ENCODE measurements at regions not wholly inside any gene's neighbourhood (a gene's known extent, or its start where the extent isn't known, plus 50 kb on each side); places are given as distances from the start of the nearest gene placed in this dataset.

DNA sequence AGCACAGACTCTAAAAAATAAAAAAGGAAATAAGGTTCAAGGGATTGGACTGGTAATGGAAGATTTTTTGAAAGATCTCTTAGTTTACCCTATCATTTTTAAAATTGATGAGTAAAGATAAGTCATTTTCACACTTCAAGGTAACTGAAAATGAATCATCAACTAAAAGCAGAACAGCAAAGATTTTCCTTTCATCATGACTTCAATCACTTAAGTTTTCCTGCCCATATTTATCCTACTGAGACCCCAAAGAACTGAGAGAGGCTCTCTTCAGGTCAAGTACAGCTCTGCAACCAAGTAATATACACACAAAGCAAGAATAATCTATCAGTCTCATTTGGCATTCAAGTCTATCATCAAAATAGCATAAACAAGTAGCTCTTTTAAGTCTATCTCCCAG, 540.7 kb downstream of the METTL4 start:
- H3K9me3 ChIP-seq (ENCODE audit: control insufficient read depth, low read length), result no peaks in the 10 kb centered on the region
- no peaks in the 10 kb centered on the region for H3K27me3 ChIP-seq (ENCODE audit: control insufficient read depth, insufficient read depth, low read length)
- H3K4me3 ChIP-seq (ENCODE audit: low read length), result no peak overlapping the region
- H3K36me3 ChIP-seq (ENCODE audit: control insufficient read depth, insufficient read depth, low read length), result no peaks in the 10 kb centered on the region
- no peak overlapping the region for H3K9ac ChIP-seq (ENCODE audit: low read length)
- H3K4me1 ChIP-seq (ENCODE audit: control insufficient read depth, insufficient read depth, low read length), result no peaks in the 10 kb centered on the region

DNA sequence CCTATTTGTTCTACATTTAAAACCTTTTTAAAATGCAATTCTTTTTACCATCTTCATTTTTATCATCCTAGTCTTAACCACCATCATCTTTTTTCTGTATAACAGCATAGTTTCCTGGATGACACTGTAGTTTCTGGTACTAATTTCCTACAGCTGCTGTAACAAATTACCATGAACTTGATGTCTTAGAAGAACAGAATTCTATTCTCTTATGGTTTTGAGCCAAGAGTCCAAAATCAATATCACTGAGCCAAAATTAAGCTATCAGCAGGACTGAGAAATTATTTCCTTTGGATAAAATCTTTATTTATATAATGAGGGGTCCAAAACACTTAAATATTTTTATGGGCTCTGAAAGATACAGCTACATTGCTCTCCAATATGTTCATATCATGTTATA, 539.3 kb downstream of the METTL4 start:
- Histone ChIP-seq H3K36me3 (ENCODE audit: control insufficient read depth, insufficient read depth, low read length) (no peaks in the 10 kb centered on the region), H3K9ac (ENCODE audit: low read length) (no peak overlapping the region), H3K4me3 (ENCODE audit: low read length) (no peak overlapping the region), H3K9me3 (ENCODE audit: control insufficient read depth, low read length) (no peaks in the 10 kb centered on the region), H3K27me3 (ENCODE audit: control insufficient read depth, insufficient read depth, low read length) (no peaks in the 10 kb centered on the region), H3K4me1 (ENCODE audit: control insufficient read depth, insufficient read depth, low read length) (no peaks in the 10 kb centered on the region)

DNA sequence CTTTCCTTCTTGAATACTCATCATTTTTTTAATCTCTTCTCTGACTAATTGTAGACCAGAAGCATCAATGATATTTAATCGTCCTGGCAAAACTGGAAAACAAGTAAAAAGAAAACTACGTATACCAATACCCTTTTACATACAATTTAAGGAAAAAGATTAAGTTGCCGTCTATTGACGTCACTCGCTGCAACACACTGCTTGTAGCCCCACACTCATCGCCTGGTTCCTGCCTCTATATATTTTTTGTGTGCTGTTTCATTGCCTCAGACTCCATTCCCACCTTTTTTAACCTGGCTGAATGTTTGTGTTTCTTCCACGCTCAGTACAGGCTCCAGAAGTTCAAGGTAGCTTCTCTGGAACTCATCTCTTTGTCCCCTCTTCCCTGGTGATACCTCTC, 536.2 kb downstream of the METTL4 start:
- Histone ChIP-seq H3K9ac (ENCODE audit: low read length) (no peak overlapping the region), H3K4me3 (ENCODE audit: low read length) (no peak overlapping the region), H3K9me3 (ENCODE audit: control insufficient read depth, low read length) (no peaks in the 10 kb centered on the region), H3K4me1 (ENCODE audit: control insufficient read depth, insufficient read depth, low read length) (no peaks in the 10 kb centered on the region), H3K36me3 (ENCODE audit: control insufficient read depth, insufficient read depth, low read length) (no peaks in the 10 kb centered on the region), H3K27me3 (ENCODE audit: control insufficient read depth, insufficient read depth, low read length) (no peaks in the 10 kb centered on the region)

DNA sequence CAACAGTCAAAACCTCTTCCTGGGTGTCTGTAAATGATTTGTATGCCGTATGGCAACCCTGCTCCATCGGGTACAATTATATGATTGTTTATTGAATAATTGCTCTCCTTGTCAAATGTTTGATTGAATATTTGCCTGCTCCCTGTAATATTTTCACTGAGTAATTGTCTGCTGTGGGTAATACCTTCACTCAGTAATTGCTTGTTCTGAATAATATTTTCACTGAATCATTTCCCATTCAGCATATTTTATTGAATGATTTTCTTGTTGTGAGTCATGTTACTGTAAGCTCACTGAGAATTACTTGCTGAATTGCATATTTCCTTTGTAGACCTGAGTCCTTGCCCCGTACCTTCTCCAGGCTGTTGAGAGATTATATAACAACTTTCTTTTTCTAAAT, 535.2 kb downstream of the METTL4 start:
- Histone ChIP-seq H3K9me3 (ENCODE audit: control insufficient read depth, low read length) (no peaks in the 10 kb centered on the region), H3K4me3 (ENCODE audit: low read length) (no peak overlapping the region), H3K4me1 (ENCODE audit: control insufficient read depth, insufficient read depth, low read length) (no peaks in the 10 kb centered on the region), H3K36me3 (ENCODE audit: control insufficient read depth, insufficient read depth, low read length) (no peaks in the 10 kb centered on the region), H3K27me3 (ENCODE audit: control insufficient read depth, insufficient read depth, low read length) (no peaks in the 10 kb centered on the region), H3K9ac (ENCODE audit: low read length) (no peak overlapping the region)

DNA sequence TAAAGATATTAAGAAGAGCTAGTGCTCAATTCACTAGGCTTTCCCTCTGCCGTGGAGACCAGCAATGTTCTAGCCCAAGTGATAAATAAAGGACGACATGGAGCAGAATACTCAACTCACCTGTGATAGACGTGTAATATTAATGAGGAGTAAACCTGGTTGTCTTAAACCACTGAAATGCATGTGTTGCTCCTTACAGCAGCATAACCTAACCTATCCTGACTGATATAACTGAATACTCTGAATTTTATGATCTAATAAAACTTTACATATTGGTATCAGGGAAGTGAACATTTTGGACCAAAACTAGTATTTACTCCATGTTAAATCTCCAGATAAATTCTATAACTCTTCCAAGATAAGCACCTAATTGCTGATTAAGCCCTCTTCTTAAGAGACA, 531.0 kb downstream of the METTL4 start:
- H3K4me3 ChIP-seq (ENCODE audit: low read length), result no peak overlapping the region
- no peak overlapping the region for H3K9ac ChIP-seq (ENCODE audit: low read length)
- no peaks in the 10 kb centered on the region for H3K27me3 ChIP-seq (ENCODE audit: control insufficient read depth, insufficient read depth, low read length)
- H3K36me3 ChIP-seq (ENCODE audit: control insufficient read depth, insufficient read depth, low read length), result no peaks in the 10 kb centered on the region
- H3K9me3 ChIP-seq (ENCODE audit: control insufficient read depth, low read length), result no peaks in the 10 kb centered on the region
- no peaks in the 10 kb centered on the region for H3K4me1 ChIP-seq (ENCODE audit: control insufficient read depth, insufficient read depth, low read length)

DNA sequence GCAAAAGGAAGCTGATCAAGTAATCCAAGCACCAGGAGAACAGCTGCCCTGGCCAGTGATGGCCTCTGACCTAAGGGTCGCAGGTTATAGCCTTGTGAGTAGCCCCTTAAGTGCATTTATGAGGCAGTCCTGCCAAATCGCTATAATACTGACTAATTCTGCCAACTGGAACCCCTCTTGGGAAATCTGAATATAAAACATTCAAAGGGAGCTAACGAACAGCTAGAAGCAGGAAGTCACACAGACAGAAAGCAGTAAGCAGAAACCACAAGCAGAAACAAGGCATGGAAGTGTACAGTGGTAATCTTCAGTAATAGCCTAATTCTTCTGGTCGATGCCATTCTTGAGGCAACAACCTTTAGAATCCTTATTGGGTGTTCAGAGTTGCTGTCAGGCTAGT, 521.3 kb downstream of the METTL4 start:
- Histone ChIP-seq H3K36me3 (ENCODE audit: control insufficient read depth, insufficient read depth, low read length) (no peaks in the 10 kb centered on the region), H3K27me3 (ENCODE audit: control insufficient read depth, insufficient read depth, low read length) (no peaks in the 10 kb centered on the region), H3K4me1 (ENCODE audit: control insufficient read depth, insufficient read depth, low read length) (no peaks in the 10 kb centered on the region), H3K9me3 (ENCODE audit: control insufficient read depth, low read length) (no peaks in the 10 kb centered on the region), H3K9ac (ENCODE audit: low read length) (no peak overlapping the region), H3K4me3 (ENCODE audit: low read length) (no peak overlapping the region)

DNA sequence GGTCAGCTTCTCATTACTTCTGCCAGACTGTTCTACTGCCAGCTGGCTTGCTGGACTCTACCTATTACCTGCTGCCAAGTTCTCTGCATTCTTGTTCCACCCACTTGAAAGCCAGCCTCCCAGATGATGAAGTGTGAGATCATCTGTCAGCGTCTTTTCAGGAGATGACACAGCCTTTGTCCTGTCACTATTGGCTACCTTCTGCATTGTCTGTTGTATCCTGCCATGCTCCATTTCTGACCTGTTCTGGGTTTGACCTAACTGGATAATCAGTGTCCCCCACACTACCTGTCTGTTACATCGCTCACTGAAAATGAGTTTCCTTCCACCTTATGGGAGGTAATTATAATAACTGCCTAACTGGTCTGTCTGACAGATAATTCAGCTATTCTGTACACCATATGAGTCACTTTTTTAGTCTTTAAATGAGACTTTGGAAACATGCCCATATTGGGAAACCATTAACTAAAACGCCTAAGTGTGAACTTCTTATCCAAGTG, 520.6 kb downstream of the METTL4 start:
- Histone ChIP-seq H3K9ac (ENCODE audit: low read length) (no peak overlapping the region), H3K9me3 (ENCODE audit: control insufficient read depth, low read length) (no peaks in the 10 kb centered on the region), H3K4me3 (ENCODE audit: low read length) (no peak overlapping the region)

DNA sequence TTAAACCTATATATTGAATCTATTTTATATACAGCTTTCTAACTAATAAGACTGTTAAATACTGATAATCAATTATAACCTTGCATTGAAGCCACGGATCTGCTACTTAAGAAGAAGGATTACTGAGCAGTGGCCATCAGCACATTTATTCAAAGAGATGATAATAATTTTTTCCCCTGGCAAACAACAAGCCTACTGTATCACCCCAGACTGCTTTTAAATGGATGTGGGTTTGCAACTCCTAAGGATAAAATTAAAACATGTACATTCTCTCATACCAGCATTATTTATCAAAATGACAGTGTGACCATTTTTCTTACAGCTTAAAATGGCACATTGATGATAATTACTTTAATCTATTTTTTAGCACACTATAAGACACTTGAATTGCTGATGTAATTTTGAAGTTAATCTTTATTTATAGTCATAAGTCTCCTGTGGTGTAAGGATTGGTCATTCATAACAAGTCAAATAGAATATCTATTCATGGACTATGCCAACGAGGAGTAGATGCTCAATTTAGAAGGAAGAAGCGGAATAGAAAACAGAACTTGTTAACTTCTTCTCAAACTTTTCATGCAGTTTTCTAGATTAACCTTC, 517.7 kb downstream of the METTL4 start:
- H3K36me3 ChIP-seq (ENCODE audit: control insufficient read depth, insufficient read depth, low read length), result no peaks in the 10 kb centered on the region
- no peak overlapping the region for H3K4me3 ChIP-seq (ENCODE audit: low read length)
- no peaks in the 10 kb centered on the region for H3K9me3 ChIP-seq (ENCODE audit: control insufficient read depth, low read length)
- no peaks in the 10 kb centered on the region for H3K4me1 ChIP-seq (ENCODE audit: control insufficient read depth, insufficient read depth, low read length)
- H3K9ac ChIP-seq (ENCODE audit: low read length), result no peak overlapping the region
- no peaks in the 10 kb centered on the region for H3K27me3 ChIP-seq (ENCODE audit: control insufficient read depth, insufficient read depth, low read length)

More for the DNA sequence above, 520.6 kb downstream of the METTL4 start:
- no peaks in the 10 kb centered on the region for H3K4me1 ChIP-seq (ENCODE audit: control insufficient read depth, insufficient read depth, low read length)
- no peaks in the 10 kb centered on the region for H3K36me3 ChIP-seq (ENCODE audit: control insufficient read depth, insufficient read depth, low read length)
- H3K27me3 ChIP-seq (ENCODE audit: control insufficient read depth, insufficient read depth, low read length), result no peaks in the 10 kb centered on the region

DNA sequence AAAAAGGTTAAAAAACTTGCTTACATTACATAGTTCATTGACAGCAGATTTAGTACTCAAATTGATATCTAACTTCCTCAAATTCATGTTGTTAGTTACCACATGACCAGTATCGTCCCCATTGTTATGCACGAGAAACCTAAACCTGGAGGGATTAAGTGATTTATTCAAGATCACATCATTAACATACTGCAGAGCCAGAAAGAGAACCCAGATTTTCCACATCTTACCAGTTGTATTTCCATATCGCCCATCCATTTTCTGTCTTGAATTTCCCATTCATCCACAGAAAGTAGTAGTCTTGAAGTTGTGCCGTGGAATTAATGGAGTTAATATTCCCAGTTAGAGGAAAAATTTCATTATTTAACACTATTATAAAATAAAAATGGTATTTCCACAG, 512.0 kb downstream of the METTL4 start:
- H3K9me3 ChIP-seq (ENCODE audit: control insufficient read depth, low read length), result no peaks in the 10 kb centered on the region
- H3K36me3 ChIP-seq (ENCODE audit: control insufficient read depth, insufficient read depth, low read length), result no peaks in the 10 kb centered on the region
- H3K27me3 ChIP-seq (ENCODE audit: control insufficient read depth, insufficient read depth, low read length), result no peaks in the 10 kb centered on the region
- H3K4me3 ChIP-seq (ENCODE audit: low read length), result no peak overlapping the region
- H3K4me1 ChIP-seq (ENCODE audit: control insufficient read depth, insufficient read depth, low read length), result no peaks in the 10 kb centered on the region
- H3K9ac ChIP-seq (ENCODE audit: low read length), result no peak overlapping the region

DNA sequence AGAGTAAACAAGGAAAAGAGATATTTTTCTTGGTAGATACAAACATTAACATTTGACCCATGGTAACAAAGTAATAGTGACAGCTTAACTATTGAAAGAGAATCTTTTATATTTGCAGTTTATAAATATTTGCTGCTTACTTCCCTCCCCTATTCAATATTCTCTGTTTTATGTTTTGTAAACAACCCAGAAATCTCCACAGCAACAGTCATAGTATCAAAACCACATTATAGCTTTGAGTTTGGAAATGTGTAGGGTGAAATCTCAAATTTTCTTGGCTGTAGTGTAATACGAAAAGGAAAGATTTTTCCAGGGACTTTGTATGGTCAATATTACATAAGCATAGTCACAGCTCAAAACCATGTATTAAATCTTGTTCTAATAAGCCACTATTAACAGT, 511.2 kb downstream of the METTL4 start:
- no peak overlapping the region for H3K4me3 ChIP-seq (ENCODE audit: low read length)
- H3K9me3 ChIP-seq (ENCODE audit: control insufficient read depth, low read length), result no peaks in the 10 kb centered on the region
- no peaks in the 10 kb centered on the region for H3K36me3 ChIP-seq (ENCODE audit: control insufficient read depth, insufficient read depth, low read length)
- no peak overlapping the region for H3K9ac ChIP-seq (ENCODE audit: low read length)
- H3K4me1 ChIP-seq (ENCODE audit: control insufficient read depth, insufficient read depth, low read length), result no peaks in the 10 kb centered on the region
- H3K27me3 ChIP-seq (ENCODE audit: control insufficient read depth, insufficient read depth, low read length), result no peaks in the 10 kb centered on the region

DNA sequence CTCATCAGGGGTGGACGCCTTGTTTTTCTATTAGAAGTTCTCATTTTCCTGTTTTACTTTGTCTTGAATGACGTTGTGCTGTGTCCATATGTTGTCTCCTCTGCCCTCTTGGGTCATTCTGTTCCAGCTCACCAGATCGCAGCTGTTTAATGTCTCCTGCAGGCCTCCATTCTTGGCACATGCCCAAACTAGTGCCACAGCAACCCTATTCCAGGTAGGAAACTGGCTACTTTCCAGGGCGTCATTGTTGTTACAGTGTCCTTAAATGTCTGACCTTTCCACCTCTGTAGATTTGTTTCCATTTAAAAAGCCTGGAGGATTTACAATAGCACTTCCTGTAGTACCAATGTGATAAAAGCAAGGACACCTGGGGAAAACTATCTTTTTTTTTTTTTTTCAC, 500.7 kb downstream of the METTL4 start:
- Histone ChIP-seq H3K4me3 (ENCODE audit: low read length) (no peak overlapping the region), H3K9ac (ENCODE audit: low read length) (no peak overlapping the region), H3K27me3 (ENCODE audit: control insufficient read depth, insufficient read depth, low read length) (no peaks in the 10 kb centered on the region), H3K4me1 (ENCODE audit: control insufficient read depth, insufficient read depth, low read length) (no peaks in the 10 kb centered on the region), H3K36me3 (ENCODE audit: control insufficient read depth, insufficient read depth, low read length) (no peaks in the 10 kb centered on the region), H3K9me3 (ENCODE audit: control insufficient read depth, low read length) (no peaks in the 10 kb centered on the region)

DNA sequence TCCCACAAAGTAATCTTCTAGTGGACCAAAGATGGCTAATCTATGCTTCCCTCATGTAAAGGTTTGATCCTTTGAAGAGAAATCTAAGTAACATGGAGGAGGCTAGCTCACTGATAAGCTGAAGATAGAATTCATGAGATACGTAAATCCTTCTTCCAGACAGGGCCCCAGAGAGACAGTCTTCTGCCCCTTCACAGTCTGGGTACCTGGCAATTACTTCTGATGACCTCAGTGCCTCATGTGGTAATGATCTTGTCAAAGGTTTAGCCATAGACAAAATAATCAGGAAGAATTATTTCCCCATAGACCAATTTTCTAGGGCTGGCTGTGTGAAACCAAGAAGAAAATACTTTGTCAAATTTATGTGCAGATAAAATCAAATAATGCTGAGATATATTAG, 495.8 kb downstream of the METTL4 start:
- Histone ChIP-seq H3K36me3 (ENCODE audit: control insufficient read depth, insufficient read depth, low read length) (no peaks in the 10 kb centered on the region), H3K4me1 (ENCODE audit: control insufficient read depth, insufficient read depth, low read length) (no peaks in the 10 kb centered on the region), H3K9ac (ENCODE audit: low read length) (no peak overlapping the region), H3K9me3 (ENCODE audit: control insufficient read depth, low read length) (no peaks in the 10 kb centered on the region), H3K27me3 (ENCODE audit: control insufficient read depth, insufficient read depth, low read length) (no peaks in the 10 kb centered on the region), H3K4me3 (ENCODE audit: low read length) (no peak overlapping the region)

DNA sequence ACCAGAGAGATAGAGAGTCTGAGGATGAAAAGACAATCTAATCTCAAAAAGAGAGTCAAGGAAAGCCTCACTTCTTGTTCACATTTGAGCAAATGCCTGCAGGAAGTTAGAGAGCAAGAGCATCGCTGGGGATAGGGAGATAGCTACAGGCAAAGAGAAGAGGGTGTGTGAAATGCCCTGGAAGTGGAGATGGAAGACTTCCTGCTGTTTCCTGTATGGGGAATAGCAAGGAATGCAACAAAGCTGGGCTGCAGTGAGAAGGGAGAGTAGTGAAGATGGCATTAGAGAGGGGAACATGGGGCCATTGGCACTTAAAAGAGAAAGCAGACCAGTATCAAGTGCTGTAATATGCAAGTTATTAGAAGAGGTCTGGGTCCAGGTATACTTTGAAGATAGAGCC, 488.6 kb downstream of the METTL4 start:
- no peaks in the 10 kb centered on the region for H3K9me3 ChIP-seq (ENCODE audit: control insufficient read depth, low read length)
- no peaks in the 10 kb centered on the region for H3K27me3 ChIP-seq (ENCODE audit: control insufficient read depth, insufficient read depth, low read length)
- no peaks in the 10 kb centered on the region for H3K4me1 ChIP-seq (ENCODE audit: control insufficient read depth, insufficient read depth, low read length)
- H3K4me3 ChIP-seq (ENCODE audit: low read length), result no peak overlapping the region
- no peak overlapping the region for H3K9ac ChIP-seq (ENCODE audit: low read length)
- H3K36me3 ChIP-seq (ENCODE audit: control insufficient read depth, insufficient read depth, low read length), result no peaks in the 10 kb centered on the region
